ENCODE measurements at regions not wholly inside any gene's neighbourhood (a gene's known extent, or its start where the extent isn't known, plus 50 kb on each side); places are given as distances from the start of the nearest gene placed in this dataset.

DNA sequence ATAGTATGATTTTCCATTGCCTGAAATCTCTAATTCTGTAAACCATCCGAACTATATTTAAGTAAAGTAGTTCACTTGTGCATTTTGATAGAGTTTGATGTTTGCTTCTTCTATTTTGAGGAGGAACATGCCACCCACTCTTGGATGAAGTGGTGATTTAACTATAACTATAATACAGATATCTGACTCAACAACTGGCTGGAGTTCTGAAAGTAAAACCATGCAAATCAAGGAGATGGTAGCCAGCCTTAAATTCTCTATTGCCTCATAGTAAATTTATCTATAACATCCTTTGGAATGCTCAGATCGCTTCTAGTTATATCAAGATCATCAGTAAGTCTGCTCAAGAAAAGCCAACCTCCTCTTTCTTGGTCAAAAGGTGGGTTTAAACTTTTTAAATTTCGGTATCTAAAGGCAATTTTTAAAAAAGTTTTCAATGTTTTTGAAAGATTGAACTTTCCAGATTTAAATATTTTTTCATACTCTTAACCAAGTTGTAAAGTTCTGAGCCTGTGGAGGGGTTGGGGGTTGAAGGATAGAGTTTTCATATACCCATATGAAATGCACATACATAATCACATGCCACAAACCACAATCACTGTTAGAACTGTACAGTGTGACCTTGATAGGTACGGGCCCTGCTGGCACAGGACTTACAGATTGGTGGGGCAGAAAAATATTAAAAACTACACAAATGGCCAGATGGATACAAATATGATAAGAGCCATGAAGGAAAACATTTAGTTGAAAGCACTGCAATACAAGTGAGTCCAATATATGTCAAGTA, 90.5 kb upstream of the RFC3 start:
- Histone ChIP-seq H3K27ac (no peak overlapping the region), H3K4me3 (no peak overlapping the region), H3K9me3 (no peaks in the 10 kb centered on the region), H3K4me1 (peaks cover 17% of the 10 kb centered on the region; the same call in 2 of the 3 replicates), H3K4me2 (no peak overlapping the region)
- 64% methylated on average over 4 of the region's 4 CpGs for WGBS (ENCODE audit: missing lambda C conversion rate)
- DNase-seq (ENCODE audit: low read depth in 1 of 2, low spot score in 1 of 2) (no peak), ATAC-seq (no peak), FAIRE-seq (no peak)
- ChIA-PET CTCF (no interaction called here), POLR2A (no interaction called here)
- TF ChIP-seq, protein P1, sequence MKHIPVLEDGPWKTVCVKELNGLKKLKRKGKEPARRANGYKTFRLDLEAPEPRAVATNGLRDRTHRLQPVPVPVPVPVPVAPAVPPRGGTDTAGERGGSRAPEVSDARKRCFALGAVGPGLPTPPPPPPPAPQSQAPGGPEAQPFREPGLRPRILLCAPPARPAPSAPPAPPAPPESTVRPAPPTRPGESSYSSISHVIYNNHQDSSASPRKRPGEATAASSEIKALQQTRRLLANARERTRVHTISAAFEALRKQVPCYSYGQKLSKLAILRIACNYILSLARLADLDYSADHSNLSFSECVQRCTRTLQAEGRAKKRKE (CRISPR knock-in tag; IDR thresholded peaks at IDR 0.05; ENCODE audit: low read depth), result no peak

DNA sequence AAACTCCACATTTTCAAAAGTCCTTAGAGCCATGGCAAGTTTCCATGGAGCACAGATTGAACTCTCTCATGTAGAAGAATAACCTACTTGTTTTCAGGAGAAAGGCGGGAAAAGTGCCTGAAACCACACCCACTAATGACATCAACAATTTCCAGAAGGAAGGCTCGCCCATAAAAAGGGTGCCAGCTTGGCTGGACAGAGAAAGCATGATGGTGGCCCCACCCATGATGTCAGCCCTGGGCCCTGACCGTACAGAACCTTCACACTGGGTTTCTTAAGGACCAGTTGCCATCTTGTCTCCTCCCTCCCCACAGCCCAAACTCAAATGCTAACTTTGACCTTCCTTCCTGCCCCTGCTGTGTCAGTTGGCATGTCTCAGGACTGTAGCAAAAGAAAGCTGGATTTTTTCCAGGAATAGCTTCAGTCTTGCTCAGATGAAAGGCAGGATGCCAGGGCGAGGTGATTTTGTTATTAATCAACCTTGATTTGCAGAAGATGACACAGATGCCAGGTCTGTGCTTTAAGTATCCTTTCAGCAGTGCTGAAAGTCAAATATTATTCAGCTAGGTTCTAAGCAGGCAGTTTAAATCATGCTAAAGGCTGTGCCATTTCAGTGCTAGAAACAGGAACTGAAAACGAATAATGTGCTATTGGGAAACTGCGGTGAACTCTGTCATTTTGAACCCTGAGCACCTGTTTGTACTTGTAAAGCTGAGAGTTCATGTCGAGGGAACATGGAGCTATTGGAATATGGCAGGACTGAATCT, 89.5 kb upstream of the RFC3 start:
- no peak for TF ChIP-seq RNF2 (IDR thresholded peaks at IDR 0.05; ENCODE audit: borderline replicate concordance, low read depth)
- no peak for TF ChIP-seq FOSL2 (IDR thresholded peaks at IDR 0.05)
- no peak for TF ChIP-seq FOSL2 (CRISPR knock-in tag; IDR thresholded peaks at IDR 0.05)
- Histone ChIP-seq H3K4me2 (peak overlapping the region; percentile 24; the same call in 1 of the 3 replicates), H3K9me3 (no peaks in the 10 kb centered on the region), H3K27ac (peak overlapping the region in 1 of 2 experiments; percentile 44; a peak in 1 of 6 replicates), H3K4me1 (peaks cover 9% of the 10 kb centered on the region; the same call in 1 of the 3 replicates), H3K4me3 (no peak overlapping the region)
- WGBS (ENCODE audit: missing lambda C conversion rate), result 59% methylated on average over 7 of the region's 7 CpGs
- FAIRE-seq (no peak), ATAC-seq (no peak), DNase-seq (ENCODE audit: low read depth in 1 of 2, low spot score in 1 of 2) (peak in 1 of 2 experiments; percentile 18)
- ChIA-PET CTCF (no interaction called here), POLR2A (interaction anchor here (0.5 kb wide), 1 partner anchor 330 kb away, joined by 3 read pairs; no protein-coding TSS in a partner anchor)

DNA sequence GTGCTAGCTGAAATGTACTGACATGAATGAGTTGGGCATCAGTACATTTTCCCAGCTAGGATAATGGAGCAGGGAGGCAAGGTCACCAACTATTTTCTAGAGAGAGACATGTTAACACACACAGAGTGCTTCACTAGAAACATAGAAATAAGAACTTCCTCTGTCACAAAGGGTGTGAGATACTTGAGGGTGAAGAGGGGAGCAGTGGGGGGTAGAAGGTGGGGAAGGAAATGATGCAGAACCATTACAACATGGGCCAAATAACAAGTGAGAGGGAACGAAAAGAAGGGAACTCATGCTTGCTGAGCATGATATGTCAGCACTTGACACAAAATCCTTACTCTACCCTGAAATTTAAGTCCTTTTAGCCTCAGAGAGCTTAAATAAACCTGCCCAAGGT, 87.8 kb upstream of the RFC3 start:
- CTCF ChIA-PET, result no interaction called here
- H3K27ac ChIP-seq, result no peak overlapping the region
- no peak overlapping the region for H3K4me3 ChIP-seq
- TF ChIP-seq NFE2L2 (conservative IDR thresholded peaks at IDR 0.05; ENCODE audit: low read length) (no peak), JUNB (IDR thresholded peaks at IDR 0.05) (no peak), HEYL (CRISPR knock-in tag; IDR thresholded peaks at IDR 0.05) (no peak), HDAC2 (IDR thresholded peaks at IDR 0.05) (no peak), ZC3H11A (IDR thresholded peaks at IDR 0.05) (no peak), HOXB13 (CRISPR knock-in tag; IDR thresholded peaks at IDR 0.05; ENCODE audit: low read depth) (no peak), FOSB (CRISPR knock-in tag; IDR thresholded peaks at IDR 0.05) (no peak), PHF8 (IDR thresholded peaks at IDR 0.05; ENCODE audit: borderline replicate concordance, low read depth) (no peak), RFX5 (IDR thresholded peaks at IDR 0.05) (no peak), POLR2AphosphoS2 (conservative IDR thresholded peaks at IDR 0.05; ENCODE audit: low read length) (no peak), KDM1A (IDR thresholded peaks at IDR 0.05; ENCODE audit: low read depth) (no peak), FOXS1 (CRISPR knock-in tag; IDR thresholded peaks at IDR 0.05) (no peak), CHD4 (IDR thresholded peaks at IDR 0.05; ENCODE audit: borderline replicate concordance) (no peak), BHLHE40 (IDR thresholded peaks at IDR 0.05; ENCODE audit: low read depth, low read length) (no peak), CBX8 (IDR thresholded peaks at IDR 0.05) (no peak)
- TF ChIP-seq, protein P2, sequence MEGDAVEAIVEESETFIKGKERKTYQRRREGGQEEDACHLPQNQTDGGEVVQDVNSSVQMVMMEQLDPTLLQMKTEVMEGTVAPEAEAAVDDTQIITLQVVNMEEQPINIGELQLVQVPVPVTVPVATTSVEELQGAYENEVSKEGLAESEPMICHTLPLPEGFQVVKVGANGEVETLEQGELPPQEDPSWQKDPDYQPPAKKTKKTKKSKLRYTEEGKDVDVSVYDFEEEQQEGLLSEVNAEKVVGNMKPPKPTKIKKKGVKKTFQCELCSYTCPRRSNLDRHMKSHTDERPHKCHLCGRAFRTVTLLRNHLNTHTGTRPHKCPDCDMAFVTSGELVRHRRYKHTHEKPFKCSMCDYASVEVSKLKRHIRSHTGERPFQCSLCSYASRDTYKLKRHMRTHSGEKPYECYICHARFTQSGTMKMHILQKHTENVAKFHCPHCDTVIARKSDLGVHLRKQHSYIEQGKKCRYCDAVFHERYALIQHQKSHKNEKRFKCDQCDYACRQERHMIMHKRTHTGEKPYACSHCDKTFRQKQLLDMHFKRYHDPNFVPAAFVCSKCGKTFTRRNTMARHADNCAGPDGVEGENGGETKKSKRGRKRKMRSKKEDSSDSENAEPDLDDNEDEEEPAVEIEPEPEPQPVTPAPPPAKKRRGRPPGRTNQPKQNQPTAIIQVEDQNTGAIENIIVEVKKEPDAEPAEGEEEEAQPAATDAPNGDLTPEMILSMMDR (IDR thresholded peaks at IDR 0.05), result no peak
- TF ChIP-seq, protein P3, sequence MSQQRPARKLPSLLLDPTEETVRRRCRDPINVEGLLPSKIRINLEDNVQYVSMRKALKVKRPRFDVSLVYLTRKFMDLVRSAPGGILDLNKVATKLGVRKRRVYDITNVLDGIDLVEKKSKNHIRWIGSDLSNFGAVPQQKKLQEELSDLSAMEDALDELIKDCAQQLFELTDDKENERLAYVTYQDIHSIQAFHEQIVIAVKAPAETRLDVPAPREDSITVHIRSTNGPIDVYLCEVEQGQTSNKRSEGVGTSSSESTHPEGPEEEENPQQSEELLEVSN (IDR thresholded peaks at IDR 0.05; ENCODE audit: borderline replicate concordance, low read depth), result no peak
- TF ChIP-seq, protein P1 (CRISPR knock-in tag; IDR thresholded peaks at IDR 0.05; ENCODE audit: low read depth), result no peak
- 91% methylated on average over 1 of the region's 1 CpG for WGBS (ENCODE audit: missing lambda C conversion rate)
- POLR2A ChIA-PET, result no interaction called here
- 0 out of 3 replicates have a peak, but pooled peaks cover 7% of the 10 kb centered on the region for H3K4me1 ChIP-seq
- H3K9me3 ChIP-seq, result no peaks in the 10 kb centered on the region
- no peak for DNase-seq (ENCODE audit: low read depth in 1 of 2, low spot score in 1 of 2)
- H3K4me2 ChIP-seq, result no peak overlapping the region
- FAIRE-seq, result no peak
- no peak for ATAC-seq
